ENCODE measurements at regions not wholly inside any gene's neighbourhood (a gene's known extent, or its start where the extent isn't known, plus 50 kb on each side); places are given as distances from the start of the nearest gene placed in this dataset.
A peak's percentile ranks its signal among the peaks of the same experiment; 100 is the strongest.

- peak; percentile 44 for DNase-seq (ENCODE audit: low spot score)
Observed at GRCh38 chr1:81114191-81114590, 686.5 kb upstream of the ADGRL2 start.

DNA sequence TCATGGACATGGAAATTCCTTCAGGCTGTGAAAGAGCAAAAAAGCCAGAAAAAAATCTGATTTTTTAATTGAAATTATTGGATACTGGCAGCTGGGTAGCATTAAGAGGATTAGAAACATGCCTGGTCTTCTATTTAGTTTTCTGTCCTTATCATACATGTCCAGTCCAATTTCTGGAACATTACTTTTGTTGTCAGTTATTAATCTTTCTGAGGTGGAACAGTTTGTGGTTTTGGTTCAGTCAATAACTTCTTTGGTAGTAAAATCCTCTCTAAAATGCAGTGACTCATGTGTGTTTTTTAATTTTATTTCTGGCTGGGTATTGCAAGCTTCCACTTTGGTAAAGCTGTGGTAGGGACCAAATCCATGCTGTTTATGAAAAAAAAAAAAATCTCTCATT lies 687.0 kb upstream of the ADGRL2 start:
- CTCF ChIA-PET, result interaction anchor here (0.6 to 0.7 kb wide), 2 partner anchors 13 to 1789 kb away, joined by 3 to 4 read pairs; no protein-coding TSS in a partner anchor
- DNase-seq (ENCODE audit: low spot score), result no peak
- intact Hi-C loops (cut with micrococcal nuclease; ENCODE audit: unreplicated experiment), result no loop called here

More at GRCh38 chr1:81114191-81114590, 686.5 kb upstream of the ADGRL2 start:
- no peak overlapping the region for H3K27ac ChIP-seq (ENCODE audit: low read depth, low read length, poor library complexity, severe bottlenecking)
- no peaks in the 10 kb centered on the region for H3K36me3 ChIP-seq (ENCODE audit: insufficient read depth, low read length, poor library complexity, severe bottlenecking)
- intact Hi-C loops (cut with micrococcal nuclease; ENCODE audit: unreplicated experiment), result no loop called here
- peaks cover 19% of the 10 kb centered on the region for H3K4me1 ChIP-seq (ENCODE audit: insufficient read depth, low read length, poor library complexity, severe bottlenecking)
- H3K9me3 ChIP-seq (ENCODE audit: low read depth, low read length, poor library complexity, severe bottlenecking), result no peaks in the 10 kb centered on the region
- ChIA-PET CTCF (interaction anchor here (0.6 to 0.7 kb wide), 2 partner anchors 12 to 1789 kb away, joined by 3 to 4 read pairs; no protein-coding TSS in a partner anchor), POLR2A (ENCODE audit: low non-redundant PET) (no interaction called here)
- BruUV-seq (replicated peaks), result no TSS peak
- TF ChIP-seq EZH2 (IDR thresholded peaks at IDR 0.05; ENCODE audit: borderline replicate concordance, low read depth, low read length, poor library complexity, severe bottlenecking), result no peak
- TF ChIP-seq CTCF (conservative IDR thresholded peaks at IDR 0.05; ENCODE audit: low read depth, low read length), result peak; percentile 63
- no peaks in the 10 kb centered on the region for H3K27me3 ChIP-seq (replicated peaks; ENCODE audit: insufficient read depth, low read depth, low read length, poor library complexity)
- no peak overlapping the region for H3K4me3 ChIP-seq (ENCODE audit: low read depth, low read length, poor library complexity, severe bottlenecking)

DNA sequence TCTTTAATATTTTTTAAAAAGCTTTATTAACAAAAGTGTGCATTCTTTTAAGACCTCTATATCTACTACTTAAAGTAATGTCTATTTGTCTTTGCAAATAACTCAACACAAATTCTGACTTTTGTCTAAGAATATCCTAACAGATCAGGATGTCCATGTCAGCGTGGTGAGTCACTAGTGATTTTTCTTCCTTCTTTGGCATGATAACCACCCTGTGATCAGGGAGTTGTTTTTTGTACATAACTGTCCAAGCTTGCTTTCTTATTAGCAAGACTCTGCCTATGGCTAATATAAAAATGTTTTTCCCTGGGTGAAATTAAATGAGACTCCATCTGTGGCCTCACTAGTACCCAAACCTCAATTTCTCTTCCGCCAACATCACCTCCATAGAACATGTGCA lies 688.9 kb upstream of the ADGRL2 start:
- Histone ChIP-seq H3K27ac (ENCODE audit: low read depth, low read length, poor library complexity, severe bottlenecking) (no peak overlapping the region), H3K4me1 (ENCODE audit: insufficient read depth, low read length, poor library complexity, severe bottlenecking) (peaks cover 12% of the 10 kb centered on the region), H3K27me3 (replicated peaks; ENCODE audit: insufficient read depth, low read depth, low read length, poor library complexity) (no peaks in the 10 kb centered on the region), H3K4me3 (ENCODE audit: low read depth, low read length, poor library complexity, severe bottlenecking) (no peak overlapping the region), H3K9me3 (ENCODE audit: low read depth, low read length, poor library complexity, severe bottlenecking) (no peaks in the 10 kb centered on the region), H3K36me3 (ENCODE audit: insufficient read depth, low read length, poor library complexity, severe bottlenecking) (no peaks in the 10 kb centered on the region)
- intact Hi-C loops (cut with micrococcal nuclease; ENCODE audit: unreplicated experiment), result no loop called here
- POLR2A ChIA-PET (ENCODE audit: low non-redundant PET), result no interaction called here
- DNase-seq (ENCODE audit: low spot score), result no peak
- TF ChIP-seq EZH2 (IDR thresholded peaks at IDR 0.05; ENCODE audit: borderline replicate concordance, low read depth, low read length, poor library complexity, severe bottlenecking) (no peak), CTCF (conservative IDR thresholded peaks at IDR 0.05; ENCODE audit: low read depth, low read length) (no peak)
- CTCF ChIA-PET, result no interaction called here
- BruUV-seq (replicated peaks), result no TSS peak

More for the DNA sequence above, 687.0 kb upstream of the ADGRL2 start:
- Histone ChIP-seq H3K9me3 (ENCODE audit: low read depth, low read length, poor library complexity, severe bottlenecking) (no peaks in the 10 kb centered on the region), H3K27me3 (replicated peaks; ENCODE audit: insufficient read depth, low read depth, low read length, poor library complexity) (no peaks in the 10 kb centered on the region), H3K36me3 (ENCODE audit: insufficient read depth, low read length, poor library complexity, severe bottlenecking) (no peaks in the 10 kb centered on the region), H3K4me1 (ENCODE audit: insufficient read depth, low read length, poor library complexity, severe bottlenecking) (peaks cover 19% of the 10 kb centered on the region), H3K27ac (ENCODE audit: low read depth, low read length, poor library complexity, severe bottlenecking) (no peak overlapping the region), H3K4me3 (ENCODE audit: low read depth, low read length, poor library complexity, severe bottlenecking) (no peak overlapping the region)
- TF ChIP-seq EZH2 (IDR thresholded peaks at IDR 0.05; ENCODE audit: borderline replicate concordance, low read depth, low read length, poor library complexity, severe bottlenecking) (no peak), CTCF (conservative IDR thresholded peaks at IDR 0.05; ENCODE audit: low read depth, low read length) (no peak)
- POLR2A ChIA-PET (ENCODE audit: low non-redundant PET), result no interaction called here
- BruUV-seq (replicated peaks), result no TSS peak

All from A673 (cell line).